Hepatocyte (in vitro differentiated cells): ENCODE measurements at regions not wholly inside any gene's neighbourhood (a gene's known extent, or its start where the extent isn't known, plus 50 kb on each side); places are given as distances from the start of the nearest gene placed in this dataset.
A peak's percentile ranks its signal among the peaks of the same experiment; 100 is the strongest.

Experiments used
- DNase-seq: peaks from one replicate; pipeline ENCODE4 v3.0.0-alpha.2; 2016; ENCODE audit warnings: low spot score
- H2AFZ ChIP-seq: fragments of 200-600 bp; sonication (generic); 2 replicates; pipeline ENCODE4 v1.6.0; 2016; ENCODE audit warnings: antibody characterized with exemption, mild to moderate bottlenecking
- H3K27ac ChIP-seq: fragments of 200-600 bp; sonication (generic); 2 replicates; pipeline ENCODE4 v1.5.1; 2016; ENCODE audit warnings: mild to moderate bottlenecking
- H3K27me3 ChIP-seq: fragments of 200-600 bp; sonication (generic); 2 replicates; pipeline ENCODE4 v1.6.1; 2016
- H3K36me3 ChIP-seq: fragments of 200-600 bp; sonication (generic); replicated peaks from 2 replicates; pipeline ENCODE4 v1.5.1; 2016; ENCODE audit warnings: low read depth; ENCODE audit not compliant: insufficient read depth
- H3K4me1 ChIP-seq: fragments of 200-600 bp; sonication (generic); 2 replicates; pipeline ENCODE4 v1.5.1; 2016; ENCODE audit warnings: mild to moderate bottlenecking, moderate library complexity; ENCODE audit not compliant: insufficient read depth
- H3K4me2 ChIP-seq: fragments of 200-600 bp; sonication (generic); 2 replicates; pipeline ENCODE4 v1.6.0; 2016
- H3K4me3 ChIP-seq: fragments of 200-600 bp; sonication (generic); 2 replicates; pipeline ENCODE4 v1.5.1; 2016; ENCODE audit warnings: mild to moderate bottlenecking
- H3K79me2 ChIP-seq: fragments of 200-600 bp; sonication (generic); 2 replicates; pipeline ENCODE4 v1.6.0; 2017; ENCODE audit warnings: mild to moderate bottlenecking
- H3K9me2 ChIP-seq: fragments of 200-600 bp; sonication (generic); replicated peaks from 2 replicates; pipeline ENCODE4 v1.6.0; 2017; ENCODE audit warnings: mild to moderate bottlenecking; ENCODE audit not compliant: insufficient read depth
- H3K9me3 ChIP-seq: fragments of 200-600 bp; sonication (generic); 2 replicates; pipeline ENCODE4 v1.5.1; 2016; ENCODE audit warnings: low read depth, mild to moderate bottlenecking
- H4K20me1 ChIP-seq: fragments of 200-600 bp; sonication (generic); 2 replicates; pipeline ENCODE4 v1.6.0; 2016; ENCODE audit warnings: mild to moderate bottlenecking; ENCODE audit not compliant: insufficient read depth, poor library complexity, severe bottlenecking
- CTCF ChIP-seq: fragments of 200-600 bp; sonication (generic); IDR thresholded peaks from 2 replicates; pipeline ENCODE4 v1.5.1; 2016; ENCODE audit warnings: antibody characterized with exemption, mild to moderate bottlenecking; ENCODE audit not compliant: poor library complexity
- EZH2 ChIP-seq: fragments of 200-600 bp; sonication (generic); IDR thresholded peaks from 2 replicates; pipeline ENCODE4 v1.6.1; 2016; ENCODE audit warnings: antibody characterized with exemption, mild to moderate bottlenecking, borderline replicate concordance
- EZH2phosphoT487 ChIP-seq: fragments of 200-600 bp; sonication (generic); IDR thresholded peaks from one replicate; pipeline ENCODE4 v1.6.1; 2018; ENCODE audit warnings: antibody characterized with exemption, mild to moderate bottlenecking, low read depth, moderate library complexity; ENCODE audit not compliant: unreplicated experiment, severe bottlenecking
- WGBS: methylation state at CpG from one replicate; pipeline ENCODE4 v1.1.6; 2016; ENCODE audit warnings: low lambda C conversion rate; ENCODE audit errors: missing lambda C conversion rate; 5-methylcytosine and 5-hydroxymethylcytosine counted together

GRCh38 chr3:157868196-157868595 lies 238.0 kb downstream of the SHOX2 start:
- Histone ChIP-seq H3K27ac (no peak overlapping the region), H4K20me1 (no peaks in the 10 kb centered on the region), H3K4me2 (no peak overlapping the region), H3K4me1 (no peaks in the 10 kb centered on the region), H3K9me3 (no peaks in the 10 kb centered on the region), H3K27me3 (no peaks in the 10 kb centered on the region), H3K9me2 (no peaks in the 10 kb centered on the region), H3K4me3 (no peak overlapping the region), H2AFZ (no peak overlapping the region), H3K79me2 (no peaks in the 10 kb centered on the region), H3K36me3 (no peaks in the 10 kb centered on the region)
- WGBS = 78% methylated on average over 1 of the region's 1 CpG
- no peak for TF ChIP-seq CTCF
- TF ChIP-seq EZH2phosphoT487 = no peak
- no peak for TF ChIP-seq EZH2
- no peak for DNase-seq

GRCh38 chr3:157865352-157866000 lies 240.7 kb downstream of the SHOX2 start:
- Histone ChIP-seq H3K4me1 (no peaks in the 10 kb centered on the region), H4K20me1 (no peaks in the 10 kb centered on the region), H3K27me3 (no peaks in the 10 kb centered on the region), H3K36me3 (no peaks in the 10 kb centered on the region), H3K9me3 (no peaks in the 10 kb centered on the region), H3K9me2 (no peaks in the 10 kb centered on the region), H3K79me2 (no peaks in the 10 kb centered on the region), H2AFZ (no peak overlapping the region), H3K4me2 (no peak overlapping the region), H3K4me3 (no peak overlapping the region), H3K27ac (no peak overlapping the region)
- DNase-seq = peak; percentile 41
- WGBS = 52% methylated on average over 9 of the region's 9 CpGs
- TF ChIP-seq EZH2phosphoT487 (no peak), CTCF (peak; percentile 34), EZH2 (no peak)

GRCh38 chr3:157861076-157861765 lies 245.0 kb downstream of the SHOX2 start:
- no peaks in the 10 kb centered on the region for H3K36me3 ChIP-seq
- TF ChIP-seq CTCF = no peak
- TF ChIP-seq EZH2 = no peak
- TF ChIP-seq EZH2phosphoT487 = no peak
- H3K4me2 ChIP-seq = no peak overlapping the region
- H2AFZ ChIP-seq = no peak overlapping the region
- no peak overlapping the region for H3K4me3 ChIP-seq
- H3K27me3 ChIP-seq = no peaks in the 10 kb centered on the region
- no peaks in the 10 kb centered on the region for H3K79me2 ChIP-seq
- no peak for DNase-seq
- H3K9me2 ChIP-seq = no peaks in the 10 kb centered on the region
- H4K20me1 ChIP-seq = no peaks in the 10 kb centered on the region
- H3K4me1 ChIP-seq = no peaks in the 10 kb centered on the region
- no peaks in the 10 kb centered on the region for H3K9me3 ChIP-seq
- WGBS = 58% methylated on average over 4 of the region's 4 CpGs
- H3K27ac ChIP-seq = no peak overlapping the region
